ENCODE measurements at regions not wholly inside any gene's neighbourhood (a gene's known extent, or its start where the extent isn't known, plus 50 kb on each side); places are given as distances from the start of the nearest gene placed in this dataset.

- no peaks in the 10 kb centered on the region for H3K9me3 ChIP-seq
- H3K4me3 ChIP-seq, result no peak overlapping the region
- DNase-seq, result no peak
- H3K27me3 ChIP-seq, result no peaks in the 10 kb centered on the region
- no peaks in the 10 kb centered on the region for H3K36me3 ChIP-seq
These were observed 410.4 kb upstream of the PTPRD start for GRCh38 chr9:11023201-11023600.

GRCh38 chr9:11025775-11026174, 413.0 kb upstream of the PTPRD start:
- no peaks in the 10 kb centered on the region for H3K9me3 ChIP-seq
- H3K36me3 ChIP-seq, result no peaks in the 10 kb centered on the region
- no peak overlapping the region for H3K4me3 ChIP-seq
- no peaks in the 10 kb centered on the region for H3K27me3 ChIP-seq
- no peak for DNase-seq

- no peaks in the 10 kb centered on the region for H3K36me3 ChIP-seq
These were observed 425.6 kb upstream of the PTPRD start for GRCh38 chr9:11038366-11038765.

GRCh38 chr9:11039006-11039405, 426.2 kb upstream of the PTPRD start:
- Histone ChIP-seq H3K9me3 (no peaks in the 10 kb centered on the region), H3K36me3 (no peaks in the 10 kb centered on the region), H3K4me3 (no peak overlapping the region), H3K27me3 (no peaks in the 10 kb centered on the region)
- DNase-seq, result no peak

More at GRCh38 chr9:11038366-11038765, 425.6 kb upstream of the PTPRD start:
- Histone ChIP-seq H3K27me3 (no peaks in the 10 kb centered on the region), H3K4me3 (no peak overlapping the region), H3K9me3 (no peaks in the 10 kb centered on the region)
- DNase-seq, result no peak

GRCh38 chr9:11045589-11045988, 432.8 kb upstream of the PTPRD start:
- no peak overlapping the region for H3K4me3 ChIP-seq
- no peaks in the 10 kb centered on the region for H3K27me3 ChIP-seq
- DNase-seq, result no peak
- H3K9me3 ChIP-seq, result no peaks in the 10 kb centered on the region
- H3K36me3 ChIP-seq, result no peaks in the 10 kb centered on the region

- H3K27me3 ChIP-seq, result no peaks in the 10 kb centered on the region
- no peak for DNase-seq
- no peaks in the 10 kb centered on the region; the same call in 1 of the 2 replicates for H3K9me3 ChIP-seq
- no peaks in the 10 kb centered on the region for H3K36me3 ChIP-seq
- no peak overlapping the region for H3K4me3 ChIP-seq
These were observed 450.5 kb upstream of the PTPRD start for GRCh38 chr9:11063263-11063662.

- no peak for DNase-seq
- Histone ChIP-seq H3K4me3 (no peak overlapping the region), H3K27me3 (no peaks in the 10 kb centered on the region), H3K36me3 (no peaks in the 10 kb centered on the region), H3K9me3 (no peaks in the 10 kb centered on the region; the same call in 1 of the 2 replicates)
These were observed 452.1 kb upstream of the PTPRD start for GRCh38 chr9:11064909-11065308.

- DNase-seq, result no peak
- H3K9me3 ChIP-seq, result no peaks in the 10 kb centered on the region; the same call in 1 of the 2 replicates
- no peak overlapping the region for H3K4me3 ChIP-seq
- H3K36me3 ChIP-seq, result no peaks in the 10 kb centered on the region
- no peaks in the 10 kb centered on the region for H3K27me3 ChIP-seq
These were observed 459.4 kb upstream of the PTPRD start for GRCh38 chr9:11072176-11072575.

GRCh38 chr9:11086561-11086960, 473.8 kb upstream of the PTPRD start:
- Histone ChIP-seq H3K9me3 (no peaks in the 10 kb centered on the region), H3K36me3 (no peaks in the 10 kb centered on the region), H3K27me3 (no peaks in the 10 kb centered on the region), H3K4me3 (no peak overlapping the region)
- no peak for DNase-seq

- Histone ChIP-seq H3K4me3 (no peak overlapping the region), H3K27me3 (no peaks in the 10 kb centered on the region), H3K36me3 (no peaks in the 10 kb centered on the region), H3K9me3 (no peaks in the 10 kb centered on the region)
- no peak for DNase-seq
These were observed 476.1 kb upstream of the PTPRD start for GRCh38 chr9:11088821-11089374.

- no peak for DNase-seq
- no peaks in the 10 kb centered on the region for H3K9me3 ChIP-seq
- H3K36me3 ChIP-seq, result no peaks in the 10 kb centered on the region
- no peaks in the 10 kb centered on the region for H3K27me3 ChIP-seq
- H3K4me3 ChIP-seq, result no peak overlapping the region
These were observed 480.2 kb upstream of the PTPRD start for GRCh38 chr9:11092974-11093373.

GRCh38 chr9:11097020-11097419, 484.2 kb upstream of the PTPRD start:
- Histone ChIP-seq H3K36me3 (no peaks in the 10 kb centered on the region), H3K4me3 (no peak overlapping the region), H3K9me3 (no peaks in the 10 kb centered on the region), H3K27me3 (no peaks in the 10 kb centered on the region)
- no peak for DNase-seq

GRCh38 chr9:11103525-11103924, 490.7 kb upstream of the PTPRD start:
- DNase-seq, result no peak
- H3K27me3 ChIP-seq, result no peaks in the 10 kb centered on the region

GRCh38 chr9:11107196-11107595, 494.4 kb upstream of the PTPRD start:
- DNase-seq, result no peak
- Histone ChIP-seq H3K36me3 (no peaks in the 10 kb centered on the region), H3K4me3 (no peak overlapping the region), H3K27me3 (no peaks in the 10 kb centered on the region), H3K9me3 (peaks cover 6% of the 10 kb centered on the region; the same call in 1 of the 2 replicates)

More at GRCh38 chr9:11103525-11103924, 490.7 kb upstream of the PTPRD start:
- H3K4me3 ChIP-seq, result no peak overlapping the region
- no peaks in the 10 kb centered on the region for H3K9me3 ChIP-seq
- no peaks in the 10 kb centered on the region for H3K36me3 ChIP-seq

- Histone ChIP-seq H3K9me3 (no peaks in the 10 kb centered on the region), H3K36me3 (no peaks in the 10 kb centered on the region), H3K27me3 (no peaks in the 10 kb centered on the region), H3K4me3 (no peak overlapping the region)
- DNase-seq, result no peak
These were observed 515.4 kb upstream of the PTPRD start for GRCh38 chr9:11128156-11128555.

GRCh38 chr9:11135851-11136250, 523.0 kb upstream of the PTPRD start:
- no peaks in the 10 kb centered on the region for H3K9me3 ChIP-seq
- no peaks in the 10 kb centered on the region for H3K36me3 ChIP-seq

GRCh38 chr9:11141357-11141756, 528.6 kb upstream of the PTPRD start:
- Histone ChIP-seq H3K9me3 (no peaks in the 10 kb centered on the region), H3K36me3 (no peaks in the 10 kb centered on the region), H3K27me3 (no peaks in the 10 kb centered on the region), H3K4me3 (no peak overlapping the region)
- no peak for DNase-seq

More at GRCh38 chr9:11135851-11136250, 523.0 kb upstream of the PTPRD start:
- DNase-seq, result no peak
- no peak overlapping the region for H3K4me3 ChIP-seq
- H3K27me3 ChIP-seq, result no peaks in the 10 kb centered on the region

- no peaks in the 10 kb centered on the region for H3K9me3 ChIP-seq
- H3K36me3 ChIP-seq, result no peaks in the 10 kb centered on the region
- DNase-seq, result no peak
These were observed 530.4 kb upstream of the PTPRD start for GRCh38 chr9:11142965-11143738.

More at GRCh38 chr9:11142965-11143738, 530.4 kb upstream of the PTPRD start:
- Histone ChIP-seq H3K4me3 (no peak overlapping the region), H3K27me3 (no peaks in the 10 kb centered on the region)
